LNCaP clone FGC (cell line): ENCODE measurements at regions not wholly inside any gene's neighbourhood (a gene's known extent, or its start where the extent isn't known, plus 50 kb on each side); places are given as distances from the start of the nearest gene placed in this dataset.

Experiments used
- DNase-seq: peaks from one replicate; pipeline ENCODE4 v3.0.0-alpha.2; 2011; ENCODE audit warnings: low read depth
- H3K4me3 ChIP-seq: 2 replicates; pipeline ENCODE4 v1.5.1; 2011; ENCODE audit warnings: mild to moderate bottlenecking, low read depth, low read length, control low read depth
- TF ChIP-seq, protein P1 (sequence below): IDR thresholded peaks from 2 replicates; pipeline ENCODE4 v1.5.1; 2012; ENCODE audit warnings: mild to moderate bottlenecking; ENCODE audit not compliant: control insufficient read depth, insufficient read depth; ENCODE audit errors: extremely low read depth

GRCh38 chr6:167648501-167649278 is 178.0 kb upstream of the AFDN start:
- no peak overlapping the region for H3K4me3 ChIP-seq
- DNase-seq: no peak
- TF ChIP-seq, protein P1, sequence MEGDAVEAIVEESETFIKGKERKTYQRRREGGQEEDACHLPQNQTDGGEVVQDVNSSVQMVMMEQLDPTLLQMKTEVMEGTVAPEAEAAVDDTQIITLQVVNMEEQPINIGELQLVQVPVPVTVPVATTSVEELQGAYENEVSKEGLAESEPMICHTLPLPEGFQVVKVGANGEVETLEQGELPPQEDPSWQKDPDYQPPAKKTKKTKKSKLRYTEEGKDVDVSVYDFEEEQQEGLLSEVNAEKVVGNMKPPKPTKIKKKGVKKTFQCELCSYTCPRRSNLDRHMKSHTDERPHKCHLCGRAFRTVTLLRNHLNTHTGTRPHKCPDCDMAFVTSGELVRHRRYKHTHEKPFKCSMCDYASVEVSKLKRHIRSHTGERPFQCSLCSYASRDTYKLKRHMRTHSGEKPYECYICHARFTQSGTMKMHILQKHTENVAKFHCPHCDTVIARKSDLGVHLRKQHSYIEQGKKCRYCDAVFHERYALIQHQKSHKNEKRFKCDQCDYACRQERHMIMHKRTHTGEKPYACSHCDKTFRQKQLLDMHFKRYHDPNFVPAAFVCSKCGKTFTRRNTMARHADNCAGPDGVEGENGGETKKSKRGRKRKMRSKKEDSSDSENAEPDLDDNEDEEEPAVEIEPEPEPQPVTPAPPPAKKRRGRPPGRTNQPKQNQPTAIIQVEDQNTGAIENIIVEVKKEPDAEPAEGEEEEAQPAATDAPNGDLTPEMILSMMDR: no peak

DNA sequence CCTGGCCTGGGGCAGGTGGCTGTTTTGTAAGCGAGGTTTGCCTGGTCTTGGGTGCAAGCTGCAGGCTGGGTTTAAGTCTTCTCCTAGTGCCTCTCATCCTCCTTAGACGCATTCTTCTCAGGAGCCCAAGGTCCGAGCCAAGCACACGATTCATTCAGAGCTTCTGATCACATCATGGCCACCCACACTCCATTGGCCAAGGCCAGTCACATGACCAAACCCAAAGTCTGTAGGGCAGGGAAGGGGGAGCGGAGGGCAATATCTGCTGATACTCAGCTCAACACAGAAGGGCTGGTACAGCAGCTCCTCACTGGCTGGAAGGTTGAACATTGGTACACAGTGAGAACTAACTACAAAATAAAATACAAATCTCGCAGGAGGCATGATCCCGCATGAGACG is 177.2 kb upstream of the AFDN start:
- no peak for DNase-seq
- TF ChIP-seq, protein P1: no peak
- no peak overlapping the region for H3K4me3 ChIP-seq

DNA sequence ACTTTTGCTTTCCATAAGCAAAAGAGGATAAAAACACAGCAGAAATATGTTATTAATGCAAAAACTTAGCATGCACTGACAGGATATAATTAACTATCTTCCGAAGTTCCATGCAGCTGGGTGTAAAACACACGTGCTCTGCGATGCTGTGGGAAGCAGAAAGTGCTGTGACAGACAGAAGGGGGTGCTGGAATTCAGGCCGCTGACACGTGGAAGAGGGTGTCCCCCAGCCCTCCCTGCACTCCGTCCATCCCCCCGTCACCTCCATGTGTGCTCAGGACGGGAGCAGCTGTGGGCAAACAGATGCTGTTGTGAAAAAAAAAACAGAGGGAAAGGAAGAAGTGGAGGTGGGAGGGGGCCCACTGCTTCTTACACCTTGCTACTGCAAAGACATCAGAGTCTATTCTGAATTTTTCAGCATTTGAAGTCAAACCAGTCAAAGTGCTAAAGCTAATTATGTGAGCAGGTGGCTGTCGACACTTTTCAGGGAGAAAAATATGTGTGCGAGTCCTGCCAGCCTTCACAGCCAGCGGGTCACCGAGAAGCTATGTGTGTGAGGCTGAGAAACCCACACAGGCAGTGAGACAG is 175.9 kb upstream of the AFDN start:
- H3K4me3 ChIP-seq: no peak overlapping the region
- TF ChIP-seq, protein P1: no peak
- no peak for DNase-seq

- no peak overlapping the region for H3K4me3 ChIP-seq
- TF ChIP-seq, protein P1: no peak
- DNase-seq: no peak
Observed at GRCh38 chr6:167651318-167652041, 175.2 kb upstream of the AFDN start.

- no peak for DNase-seq
- TF ChIP-seq, protein P1: no peak
- no peak overlapping the region for H3K4me3 ChIP-seq
Observed at GRCh38 chr6:167652042-167652700, 174.5 kb upstream of the AFDN start.

GRCh38 chr6:167652701-167653095 is 174.0 kb upstream of the AFDN start:
- DNase-seq: no peak
- no peak overlapping the region for H3K4me3 ChIP-seq
- TF ChIP-seq, protein P1: no peak
